ENCODE measurements at regions not wholly inside any gene's neighbourhood (a gene's known extent, or its start where the extent isn't known, plus 50 kb on each side); places are given as distances from the start of the nearest gene placed in this dataset.

- Histone ChIP-seq H3K9ac (ENCODE audit: low read length in 3 of 3) (no peak overlapping the region), H3K27me3 (ENCODE audit: control insufficient read depth, insufficient read depth, low read length) (no peaks in the 10 kb centered on the region), H3K4me1 (ENCODE audit: control insufficient read depth in 2 of 3, insufficient read depth in 2 of 3, low read depth in 1 of 3, low read length in 3 of 3) (no peaks in the 10 kb centered on the region), H3K27ac (ENCODE audit: low read depth in 2 of 2, low read length in 2 of 2) (no peak overlapping the region), H3K4me3 (ENCODE audit: low read length in 3 of 3) (no peak overlapping the region), H3K9me3 (ENCODE audit: control insufficient read depth in 2 of 3, insufficient read depth in 1 of 3, low read length in 3 of 3) (no peaks in the 10 kb centered on the region), H3K36me3 (ENCODE audit: control insufficient read depth in 2 of 3, insufficient read depth in 3 of 3, low read length in 3 of 3) (no peaks in the 10 kb centered on the region)
- TF ChIP-seq, protein P1, sequence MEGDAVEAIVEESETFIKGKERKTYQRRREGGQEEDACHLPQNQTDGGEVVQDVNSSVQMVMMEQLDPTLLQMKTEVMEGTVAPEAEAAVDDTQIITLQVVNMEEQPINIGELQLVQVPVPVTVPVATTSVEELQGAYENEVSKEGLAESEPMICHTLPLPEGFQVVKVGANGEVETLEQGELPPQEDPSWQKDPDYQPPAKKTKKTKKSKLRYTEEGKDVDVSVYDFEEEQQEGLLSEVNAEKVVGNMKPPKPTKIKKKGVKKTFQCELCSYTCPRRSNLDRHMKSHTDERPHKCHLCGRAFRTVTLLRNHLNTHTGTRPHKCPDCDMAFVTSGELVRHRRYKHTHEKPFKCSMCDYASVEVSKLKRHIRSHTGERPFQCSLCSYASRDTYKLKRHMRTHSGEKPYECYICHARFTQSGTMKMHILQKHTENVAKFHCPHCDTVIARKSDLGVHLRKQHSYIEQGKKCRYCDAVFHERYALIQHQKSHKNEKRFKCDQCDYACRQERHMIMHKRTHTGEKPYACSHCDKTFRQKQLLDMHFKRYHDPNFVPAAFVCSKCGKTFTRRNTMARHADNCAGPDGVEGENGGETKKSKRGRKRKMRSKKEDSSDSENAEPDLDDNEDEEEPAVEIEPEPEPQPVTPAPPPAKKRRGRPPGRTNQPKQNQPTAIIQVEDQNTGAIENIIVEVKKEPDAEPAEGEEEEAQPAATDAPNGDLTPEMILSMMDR (IDR thresholded peaks at IDR 0.05; ENCODE audit: borderline replicate concordance, extremely low read depth, insufficient read depth), result no peak
- intact Hi-C loops (cut with DNase I), result no loop called here
- FAIRE-seq, result no peak
- DNase-seq, result no peak
These were observed 250.4 kb upstream of the TMEM161B start for GRCh38 chr5:88519066-88519465.

DNA sequence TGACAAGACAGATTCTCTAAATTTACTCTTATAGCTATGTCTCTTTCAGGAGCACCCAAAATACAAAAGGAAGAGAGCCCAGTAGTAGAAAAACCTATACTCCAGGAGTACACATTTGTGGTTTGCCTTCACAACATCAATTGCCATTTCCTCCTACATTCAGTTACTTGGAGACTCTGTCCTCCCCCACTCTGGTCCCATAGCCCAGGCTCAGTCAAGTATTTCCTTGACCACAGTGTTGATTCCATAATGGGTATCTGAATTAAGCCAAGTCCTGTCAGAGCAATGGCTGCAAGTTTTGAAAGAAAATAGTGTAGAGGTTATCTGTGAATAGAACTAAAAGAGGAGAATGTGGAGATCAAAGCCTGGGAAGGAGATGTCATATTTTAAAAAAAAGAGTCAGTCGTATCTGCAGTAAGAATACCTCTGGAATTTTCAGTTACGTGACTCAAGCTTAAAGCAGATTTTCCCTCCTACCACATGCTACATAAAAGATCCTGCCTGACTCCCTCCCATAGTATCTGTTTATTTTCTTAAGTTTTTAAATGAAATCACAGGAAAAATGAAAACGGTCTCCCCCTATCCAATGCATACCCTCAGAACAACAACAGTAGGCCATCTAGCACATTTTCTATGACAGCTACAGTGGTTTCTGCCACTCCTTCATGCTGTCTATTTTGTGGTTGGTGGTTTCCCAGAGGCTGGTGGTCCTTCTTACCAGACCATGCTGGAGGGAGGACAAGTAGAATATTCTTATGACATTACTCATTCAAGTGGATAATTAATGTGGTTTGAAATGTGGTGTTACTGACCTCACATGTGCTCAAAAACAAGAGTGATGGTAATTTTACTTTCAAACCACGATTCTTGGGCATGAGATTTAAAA, 249.7 kb upstream of the TMEM161B start:
- DNase-seq, result no peak
- TF ChIP-seq, protein P1 (IDR thresholded peaks at IDR 0.05; ENCODE audit: borderline replicate concordance, extremely low read depth, insufficient read depth), result no peak
- Histone ChIP-seq H3K9ac (ENCODE audit: low read length in 3 of 3) (no peak overlapping the region), H3K27ac (ENCODE audit: low read depth in 2 of 2, low read length in 2 of 2) (no peak overlapping the region), H3K27me3 (ENCODE audit: control insufficient read depth, insufficient read depth, low read length) (no peaks in the 10 kb centered on the region), H3K4me3 (ENCODE audit: low read length in 3 of 3) (no peak overlapping the region), H3K36me3 (ENCODE audit: control insufficient read depth in 2 of 3, insufficient read depth in 3 of 3, low read length in 3 of 3) (no peaks in the 10 kb centered on the region), H3K9me3 (ENCODE audit: control insufficient read depth in 2 of 3, insufficient read depth in 1 of 3, low read length in 3 of 3) (no peaks in the 10 kb centered on the region), H3K4me1 (ENCODE audit: control insufficient read depth in 2 of 3, insufficient read depth in 2 of 3, low read depth in 1 of 3, low read length in 3 of 3) (no peaks in the 10 kb centered on the region)
- FAIRE-seq, result no peak
- intact Hi-C loops (cut with DNase I), result no loop called here

DNA sequence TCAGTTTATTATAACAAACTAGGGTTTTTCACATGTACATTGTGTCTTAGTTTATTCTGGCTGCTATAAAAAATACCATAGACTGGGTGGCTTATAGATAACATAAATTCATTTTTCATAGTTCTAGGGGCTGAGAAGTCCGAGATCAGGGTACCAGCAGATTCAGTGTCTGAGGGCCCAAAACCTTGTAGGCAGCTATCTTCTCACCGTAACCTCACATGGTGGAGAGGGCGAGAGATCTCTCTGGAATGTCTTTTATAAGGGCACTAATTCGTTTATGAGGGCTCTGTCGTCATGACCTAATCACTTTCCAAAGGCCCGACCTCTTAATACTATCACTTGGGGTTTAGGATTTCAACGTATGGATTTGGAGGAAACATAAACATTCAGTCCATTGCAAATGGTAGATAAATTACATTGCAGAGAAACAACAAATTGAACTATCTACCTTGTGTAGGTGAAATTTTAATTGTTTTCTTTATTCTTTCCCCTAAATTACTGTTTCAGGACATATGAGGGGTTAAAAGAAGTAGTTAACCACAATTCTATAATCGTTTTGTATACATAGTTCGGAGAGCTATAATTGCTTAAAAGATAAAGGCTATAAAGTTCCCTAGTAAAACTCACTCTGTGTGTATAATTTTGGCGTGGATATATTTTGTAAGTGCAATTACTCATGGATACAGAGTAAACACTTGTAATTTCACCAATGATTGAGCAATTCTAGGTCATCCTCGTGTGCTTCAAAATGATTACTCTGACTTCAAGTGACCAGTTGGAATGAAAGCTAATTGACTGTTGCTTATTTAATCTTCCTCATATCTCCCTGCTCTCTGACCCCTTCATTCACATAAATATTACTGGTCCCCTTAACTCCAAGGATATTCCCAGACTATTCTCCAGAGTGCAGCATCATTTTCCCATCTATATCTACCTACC, 247.5 kb upstream of the TMEM161B start:
- Histone ChIP-seq H3K36me3 (ENCODE audit: control insufficient read depth in 2 of 3, insufficient read depth in 3 of 3, low read length in 3 of 3) (no peaks in the 10 kb centered on the region), H3K27ac (ENCODE audit: low read depth in 2 of 2, low read length in 2 of 2) (no peak overlapping the region), H3K4me3 (ENCODE audit: low read length in 3 of 3) (no peak overlapping the region), H3K27me3 (ENCODE audit: control insufficient read depth, insufficient read depth, low read length) (no peaks in the 10 kb centered on the region), H3K9me3 (ENCODE audit: control insufficient read depth in 2 of 3, insufficient read depth in 1 of 3, low read length in 3 of 3) (no peaks in the 10 kb centered on the region), H3K9ac (ENCODE audit: low read length in 3 of 3) (no peak overlapping the region), H3K4me1 (ENCODE audit: control insufficient read depth in 2 of 3, insufficient read depth in 2 of 3, low read depth in 1 of 3, low read length in 3 of 3) (no peaks in the 10 kb centered on the region)
- intact Hi-C loops (cut with DNase I), result no loop called here
- FAIRE-seq (no peak), DNase-seq (no peak)
- TF ChIP-seq, protein P1 (IDR thresholded peaks at IDR 0.05; ENCODE audit: borderline replicate concordance, extremely low read depth, insufficient read depth), result no peak
